ENCODE measurements at regions not wholly inside any gene's neighbourhood (a gene's known extent, or its start where the extent isn't known, plus 50 kb on each side); places are given as distances from the start of the nearest gene placed in this dataset.

DNA sequence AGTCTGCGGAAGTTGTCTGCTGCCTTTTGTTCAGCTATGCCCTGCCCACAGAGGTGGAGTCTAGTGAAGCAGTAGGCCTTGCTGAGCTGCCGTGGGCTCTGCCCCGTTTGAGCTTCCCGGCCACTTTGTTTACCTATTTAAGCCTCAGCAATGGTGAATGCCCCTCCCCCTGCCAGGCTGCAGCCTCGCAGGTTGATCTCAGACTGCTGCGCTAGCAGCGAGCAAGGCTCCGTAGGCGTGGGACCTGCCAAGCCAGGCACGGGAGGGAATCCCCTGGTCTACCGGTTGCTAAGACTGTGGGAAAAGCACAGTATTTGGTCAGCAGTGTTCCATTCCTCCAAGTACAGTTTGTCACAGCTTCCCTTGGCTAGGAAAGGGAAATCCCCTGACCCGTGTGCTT, 143.6 kb downstream of the DYRK2 start:
- TF ChIP-seq, protein P1, sequence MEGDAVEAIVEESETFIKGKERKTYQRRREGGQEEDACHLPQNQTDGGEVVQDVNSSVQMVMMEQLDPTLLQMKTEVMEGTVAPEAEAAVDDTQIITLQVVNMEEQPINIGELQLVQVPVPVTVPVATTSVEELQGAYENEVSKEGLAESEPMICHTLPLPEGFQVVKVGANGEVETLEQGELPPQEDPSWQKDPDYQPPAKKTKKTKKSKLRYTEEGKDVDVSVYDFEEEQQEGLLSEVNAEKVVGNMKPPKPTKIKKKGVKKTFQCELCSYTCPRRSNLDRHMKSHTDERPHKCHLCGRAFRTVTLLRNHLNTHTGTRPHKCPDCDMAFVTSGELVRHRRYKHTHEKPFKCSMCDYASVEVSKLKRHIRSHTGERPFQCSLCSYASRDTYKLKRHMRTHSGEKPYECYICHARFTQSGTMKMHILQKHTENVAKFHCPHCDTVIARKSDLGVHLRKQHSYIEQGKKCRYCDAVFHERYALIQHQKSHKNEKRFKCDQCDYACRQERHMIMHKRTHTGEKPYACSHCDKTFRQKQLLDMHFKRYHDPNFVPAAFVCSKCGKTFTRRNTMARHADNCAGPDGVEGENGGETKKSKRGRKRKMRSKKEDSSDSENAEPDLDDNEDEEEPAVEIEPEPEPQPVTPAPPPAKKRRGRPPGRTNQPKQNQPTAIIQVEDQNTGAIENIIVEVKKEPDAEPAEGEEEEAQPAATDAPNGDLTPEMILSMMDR (IDR thresholded peaks at IDR 0.05; ENCODE audit: low read depth, low read length) = no peak
- no peak for TF ChIP-seq POLR2A (IDR thresholded peaks at IDR 0.05; ENCODE audit: extremely low read depth, insufficient read length)

All from NB4 (cell line).